RPMI7951 (cell line): ENCODE measurements at regions not wholly inside any gene's neighbourhood (a gene's known extent, or its start where the extent isn't known, plus 50 kb on each side); places are given as distances from the start of the nearest gene placed in this dataset.

Experiments used
- DNase-seq: peaks from one replicate; pipeline ENCODE4 v3.0.0-alpha.2; 2012; ENCODE audit warnings: low read depth

DNA sequence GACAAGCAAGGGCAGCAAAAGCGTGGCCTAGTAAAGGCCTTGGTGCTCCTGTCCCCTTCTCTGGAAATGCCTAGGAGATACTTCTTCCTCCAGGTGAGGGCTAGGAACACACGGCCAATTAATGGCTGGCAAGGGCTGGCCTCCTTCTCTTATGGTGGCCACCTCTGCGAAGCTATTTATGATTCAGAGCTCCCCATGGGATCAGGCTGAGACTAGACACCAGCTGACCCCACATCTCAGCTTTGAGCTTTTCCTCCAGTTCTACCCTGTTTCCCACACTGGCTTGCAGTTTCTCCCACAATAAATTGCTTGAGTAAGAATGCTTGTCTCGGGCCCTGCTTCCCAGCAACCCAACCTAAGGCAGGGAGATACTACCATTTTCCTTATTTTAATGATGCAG is 53.7 kb downstream of the CAMK2N1 start:
- DNase-seq, result no peak

GRCh38 chr1:20431176-20431460 is 54.9 kb downstream of the CAMK2N1 start:
- DNase-seq, result no peak

GRCh38 chr1:20430355-20431175 is 55.4 kb downstream of the CAMK2N1 start:
- DNase-seq, result no peak

GRCh38 chr1:20429296-20429695 is 56.7 kb downstream of the CAMK2N1 start:
- no peak for DNase-seq

DNA sequence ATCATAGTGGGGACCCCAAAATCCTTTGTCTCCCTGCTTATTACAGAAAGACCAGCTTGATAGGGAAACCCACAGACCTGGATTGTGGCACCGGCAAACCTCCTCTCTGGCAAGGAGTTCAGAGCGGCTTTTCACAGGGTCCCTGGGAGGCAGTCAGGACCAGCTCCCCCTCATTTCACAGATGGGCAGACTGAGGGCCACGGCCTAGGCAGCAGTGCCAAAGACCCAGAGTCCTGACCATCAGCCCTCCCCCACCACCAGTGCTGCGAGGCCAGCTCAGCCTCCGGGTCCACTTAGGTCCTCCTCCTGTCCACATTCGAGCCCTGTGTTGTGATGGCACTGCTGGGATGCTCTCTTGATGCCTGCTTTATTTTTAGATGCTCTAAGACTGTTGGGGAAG is 57.2 kb downstream of the CAMK2N1 start:
- DNase-seq, result no peak

GRCh38 chr1:20426923-20427322 is 59.1 kb downstream of the CAMK2N1 start:
- peak; percentile 87 for DNase-seq

GRCh38 chr1:20426371-20426770 is 59.6 kb downstream of the CAMK2N1 start:
- DNase-seq, result no peak

GRCh38 chr1:20425622-20426021 is 60.4 kb downstream of the CAMK2N1 start:
- DNase-seq, result no peak

DNA sequence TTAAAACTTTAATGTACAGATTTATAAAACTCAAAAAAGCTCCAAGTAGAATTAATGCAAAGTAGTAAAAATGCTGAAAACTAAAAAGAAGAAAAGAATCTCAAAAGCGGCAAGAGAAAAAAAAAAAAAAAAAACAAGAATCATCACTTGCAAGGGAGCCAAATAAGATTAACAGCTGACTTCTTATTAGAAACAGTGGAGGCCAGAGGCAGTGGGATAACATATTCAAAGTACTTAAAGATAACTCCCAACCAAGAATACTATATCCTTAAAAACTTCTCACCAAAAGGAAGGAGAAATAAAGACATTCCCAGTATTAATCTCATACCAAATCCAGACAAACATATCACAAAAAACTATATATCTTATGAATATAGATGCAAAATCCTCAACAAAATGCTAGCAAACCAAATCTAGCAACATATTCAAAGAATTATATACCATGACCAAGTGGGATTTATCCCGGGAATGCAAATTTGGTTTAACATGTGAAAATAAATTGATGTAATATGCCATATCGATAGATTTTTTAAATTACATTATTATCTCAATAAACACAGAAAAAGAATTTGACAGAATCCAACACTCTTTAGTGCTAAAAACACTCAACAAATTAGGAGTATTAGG is 62.7 kb downstream of the CAMK2N1 start:
- no peak for DNase-seq

GRCh38 chr1:20421441-20421840 is 64.6 kb downstream of the CAMK2N1 start:
- no peak for DNase-seq

DNA sequence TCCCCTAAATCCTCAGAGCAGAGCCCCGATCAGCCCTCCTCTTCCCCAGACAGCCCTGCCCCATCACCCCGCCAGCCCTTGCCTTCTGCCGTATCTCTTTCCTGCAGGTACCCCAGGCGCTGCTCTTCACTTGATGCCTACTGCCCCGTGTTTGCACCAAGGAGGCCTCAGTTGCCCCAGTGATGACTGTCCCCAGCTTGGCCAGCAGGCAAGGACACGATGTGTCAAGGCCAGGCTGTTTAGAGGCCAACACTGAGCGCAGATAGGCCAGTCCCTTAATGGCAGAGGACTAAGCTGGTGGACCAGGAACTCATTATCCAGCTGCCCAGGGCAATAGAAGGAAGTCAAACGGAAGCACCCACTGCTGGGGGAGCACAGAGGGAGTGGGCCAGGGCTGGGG is 68.4 kb downstream of the CAMK2N1 start:
- no peak for DNase-seq

GRCh38 chr1:20416706-20417105 is 69.3 kb downstream of the CAMK2N1 start:
- DNase-seq, result no peak

DNA sequence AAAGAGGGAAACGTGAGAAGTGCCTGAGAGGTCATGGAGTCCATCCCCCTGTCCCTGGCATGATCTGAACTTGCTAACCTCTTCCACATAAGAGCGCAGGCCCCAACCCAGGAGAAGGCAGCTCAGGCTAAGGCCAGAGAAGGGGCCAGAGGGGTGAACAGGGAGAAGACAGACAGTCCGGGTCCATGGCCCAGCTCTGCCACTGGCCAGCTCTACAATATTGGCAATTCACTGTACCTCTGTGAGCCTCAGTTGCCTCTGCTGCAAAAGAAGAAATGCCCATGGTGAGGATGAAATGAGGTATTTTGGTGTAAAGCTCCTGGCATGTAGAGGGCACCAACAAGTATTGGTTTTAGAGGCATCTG is 72.3 kb downstream of the CAMK2N1 start:
- no peak for DNase-seq

- no peak for DNase-seq
Measured at GRCh38 chr1:20413136-20413775, 72.8 kb downstream of the CAMK2N1 start.

DNA sequence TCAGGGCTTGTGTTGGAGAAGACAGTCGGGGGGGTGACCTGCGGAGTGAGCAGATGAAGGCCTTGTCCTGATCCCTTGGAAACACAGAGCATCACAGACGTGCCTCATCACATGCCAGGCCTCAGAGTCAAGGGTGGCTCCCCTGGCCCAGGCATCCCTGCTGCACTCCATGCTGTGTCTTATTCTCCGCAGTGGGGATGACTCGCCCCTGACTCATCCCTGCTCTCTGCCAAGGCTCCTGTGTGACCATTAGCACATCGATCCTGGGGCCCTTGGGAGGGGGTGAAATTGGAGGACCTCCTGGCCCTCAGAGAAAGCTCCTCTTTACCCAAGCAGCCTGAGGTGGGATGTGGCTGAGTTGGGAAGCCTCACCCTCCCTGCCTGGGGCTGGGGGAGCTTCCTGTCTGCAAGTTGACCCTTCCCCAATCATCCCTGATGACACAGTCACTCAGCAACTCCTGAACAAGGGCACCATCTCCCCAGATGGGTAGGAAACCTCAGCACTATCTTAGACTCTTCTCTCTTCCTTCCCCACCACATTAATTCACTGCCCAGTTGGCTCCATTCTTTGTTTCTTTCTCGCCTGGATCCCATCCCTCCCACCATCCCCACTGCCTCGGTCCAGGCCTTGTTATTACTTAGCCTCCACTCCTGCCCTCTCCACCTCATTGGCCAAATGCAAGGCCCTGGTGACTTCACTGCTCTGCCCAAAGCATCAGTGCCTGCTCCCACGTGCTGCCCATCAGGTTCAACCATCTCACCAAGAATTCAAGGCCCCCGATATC is 74.6 kb downstream of the CAMK2N1 start:
- DNase-seq, result peak; percentile 96

GRCh38 chr1:20410503-20410902 is 75.5 kb downstream of the CAMK2N1 start:
- DNase-seq, result no peak

DNA sequence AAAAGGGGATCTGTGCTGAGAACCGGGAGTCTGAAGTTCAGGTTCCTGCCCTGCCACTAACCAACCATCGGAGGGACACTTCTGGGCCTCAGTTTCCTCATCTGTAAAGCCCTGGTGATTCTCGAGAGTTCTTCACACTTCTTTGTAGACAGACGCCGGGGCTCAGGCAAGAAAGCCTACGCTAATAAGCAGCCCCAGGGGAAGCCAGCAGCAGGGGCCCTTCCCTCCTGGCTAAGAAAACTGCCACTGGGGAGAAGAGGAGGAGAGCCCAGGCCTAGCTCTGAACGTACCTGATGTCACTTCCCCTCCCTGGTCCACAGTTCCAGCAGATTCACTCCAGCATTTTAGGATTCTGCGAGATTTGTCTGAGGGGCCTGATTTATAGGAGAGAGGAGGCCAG is 76.0 kb downstream of the CAMK2N1 start:
- DNase-seq, result no peak

DNA sequence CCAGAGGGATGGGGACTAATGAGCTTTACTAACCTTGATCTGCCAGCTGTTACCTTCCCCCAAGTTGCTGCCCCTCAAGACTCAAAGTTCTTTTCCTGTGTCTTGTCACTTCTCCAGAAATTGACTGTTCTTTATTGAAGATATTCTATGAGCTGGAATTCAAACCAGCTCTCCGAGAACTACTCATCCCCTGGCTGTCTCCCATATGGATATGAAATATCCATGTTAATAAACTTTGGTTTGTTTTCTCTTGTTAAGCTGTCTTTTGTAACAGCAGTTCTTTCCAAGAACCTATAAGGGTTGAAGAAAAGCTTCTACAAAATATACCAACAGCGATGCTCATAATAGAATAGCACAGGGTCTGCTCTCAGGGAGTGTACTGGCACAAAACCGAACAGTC is 77.0 kb downstream of the CAMK2N1 start:
- no peak for DNase-seq

DNA sequence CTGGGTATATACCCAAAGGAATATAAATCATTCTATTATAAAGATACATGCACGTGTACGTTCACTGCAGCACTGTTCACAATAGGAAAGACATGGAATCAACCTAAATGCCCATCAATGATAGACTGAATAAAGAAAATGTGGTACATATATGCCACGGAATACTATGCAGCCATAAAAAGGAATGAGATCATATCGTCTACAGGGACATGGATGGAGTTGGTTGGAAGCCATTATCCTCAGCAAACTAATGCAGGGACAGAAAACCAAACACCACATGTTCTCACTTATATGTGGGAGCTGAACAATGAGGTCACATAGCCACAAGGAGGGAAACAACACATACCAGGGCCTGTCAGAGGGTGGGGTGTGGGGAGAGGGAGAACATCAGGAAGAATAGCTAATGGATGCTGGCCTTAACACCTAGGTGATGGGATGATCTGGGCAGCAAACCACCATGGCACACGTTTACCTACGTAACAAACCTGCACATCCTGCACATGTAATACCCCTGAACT is 77.8 kb downstream of the CAMK2N1 start:
- DNase-seq, result peak; percentile 26

DNA sequence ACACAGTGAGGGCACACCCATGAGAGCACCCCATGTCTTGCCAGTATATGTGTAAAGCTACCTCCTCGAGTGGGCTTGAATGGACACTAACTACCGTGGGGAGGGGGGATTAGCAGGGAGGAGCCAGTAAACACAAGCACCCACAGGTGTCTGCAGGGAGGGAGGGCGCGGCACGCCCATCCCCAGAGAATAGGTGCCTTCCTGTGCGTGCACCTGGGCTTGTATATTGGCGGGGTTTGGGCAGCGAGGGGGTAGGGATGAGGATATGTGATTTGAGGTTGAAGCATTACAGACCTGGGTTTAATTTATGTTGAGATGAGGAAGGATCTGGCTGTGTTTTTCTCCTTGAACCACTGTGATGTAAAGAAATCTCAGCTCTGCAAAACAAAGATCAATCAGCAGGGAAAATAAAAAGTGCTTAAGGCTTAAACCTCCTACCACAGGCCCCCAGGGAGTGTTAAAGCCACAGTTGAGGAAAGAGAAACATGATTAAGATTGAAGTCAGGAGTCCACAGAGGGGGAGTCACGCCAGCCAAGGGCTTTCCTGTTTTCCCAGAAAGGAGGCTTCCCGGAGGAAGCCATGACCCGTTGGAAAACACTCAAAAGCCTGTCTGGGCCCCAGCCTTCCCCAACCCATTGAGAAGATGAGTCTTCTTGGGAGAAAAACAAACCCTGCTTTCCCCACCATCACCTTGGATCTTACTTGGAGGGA is 80.0 kb downstream of the CAMK2N1 start:
- peak; percentile 58 for DNase-seq

- no peak for DNase-seq
Measured at GRCh38 chr1:20405051-20405754, 80.8 kb downstream of the CAMK2N1 start.
